Stomach smooth muscle (tissue), 2 donors: ENCODE measurements at regions not wholly inside any gene's neighbourhood (a gene's known extent, or its start where the extent isn't known, plus 50 kb on each side); places are given as distances from the start of the nearest gene placed in this dataset.

ENCODE experiments used
- H3K27ac ChIP-seq: one replicate; pipeline ENCODE4 v1.7.0; 2013; ENCODE audit warnings: mild to moderate bottlenecking, low read length, inconsistent platforms
- H3K27me3 ChIP-seq, 2 donors: one replicate each; pipeline ENCODE4 v1.7.0; 2013; ENCODE audit warnings: low read length in 2 of 2; ENCODE audit not compliant: insufficient read depth in 2 of 2, control insufficient read depth in 1 of 2
- H3K36me3 ChIP-seq, 2 donors: one replicate each; pipeline ENCODE4 v1.7.0; 2013; ENCODE audit warnings: low read length in 2 of 2; ENCODE audit not compliant: control insufficient read depth in 2 of 2, insufficient read depth in 2 of 2
- H3K4me1 ChIP-seq: one replicate; pipeline ENCODE4 v1.7.0; 2013; ENCODE audit warnings: low read length; ENCODE audit not compliant: control insufficient read depth, insufficient read depth
- H3K4me3 ChIP-seq, 2 donors: one replicate each; pipeline ENCODE4 v1.7.0; 2013; ENCODE audit warnings: low read length in 2 of 2
- H3K9ac ChIP-seq, 2 donors: one replicate each; pipeline ENCODE4 v1.7.0; 2013; ENCODE audit warnings: low read length in 2 of 2, mild to moderate bottlenecking in 1 of 2
- H3K9me3 ChIP-seq, 2 donors: one replicate each; pipeline ENCODE4 v1.7.0; 2013; ENCODE audit warnings: low read length in 2 of 2; ENCODE audit not compliant: control insufficient read depth in 2 of 2
- donor health status: healthy.
- donor health status: Pancreatic carcinoma.

DNA sequence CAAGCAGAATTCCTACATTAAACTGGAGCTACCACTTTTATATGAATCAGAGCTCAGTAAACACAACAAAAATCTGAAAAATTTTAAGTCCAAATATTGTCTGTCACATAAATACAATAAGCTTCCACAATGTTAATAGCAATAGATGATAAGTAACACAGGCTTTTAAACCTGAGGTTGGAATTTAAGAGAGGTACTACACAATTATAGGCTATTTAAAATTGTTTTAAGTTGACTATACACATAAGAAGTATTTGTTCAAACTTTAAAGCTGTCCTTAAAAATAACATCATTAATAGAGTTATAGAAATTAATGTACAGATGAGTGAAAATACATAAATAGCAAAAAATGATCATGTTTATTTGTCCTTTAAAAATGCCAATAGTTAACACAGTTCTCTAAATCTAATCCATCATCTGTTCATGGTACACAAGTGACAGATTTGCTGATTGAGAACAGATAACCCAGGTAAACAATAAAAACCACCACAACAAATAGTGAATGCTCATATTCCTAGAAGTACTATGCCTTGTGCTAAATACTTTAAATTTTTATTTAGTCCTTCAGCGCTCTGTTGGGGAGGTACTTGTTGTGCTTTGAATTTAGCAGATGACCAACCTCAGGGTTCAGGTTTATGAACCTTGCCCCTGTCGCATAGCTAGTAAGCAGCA, 382.3 kb upstream of the ID4 start:
- no peaks in the 10 kb centered on the region for H3K27me3 ChIP-seq
- no peaks in the 10 kb centered on the region for H3K9me3 ChIP-seq

DNA sequence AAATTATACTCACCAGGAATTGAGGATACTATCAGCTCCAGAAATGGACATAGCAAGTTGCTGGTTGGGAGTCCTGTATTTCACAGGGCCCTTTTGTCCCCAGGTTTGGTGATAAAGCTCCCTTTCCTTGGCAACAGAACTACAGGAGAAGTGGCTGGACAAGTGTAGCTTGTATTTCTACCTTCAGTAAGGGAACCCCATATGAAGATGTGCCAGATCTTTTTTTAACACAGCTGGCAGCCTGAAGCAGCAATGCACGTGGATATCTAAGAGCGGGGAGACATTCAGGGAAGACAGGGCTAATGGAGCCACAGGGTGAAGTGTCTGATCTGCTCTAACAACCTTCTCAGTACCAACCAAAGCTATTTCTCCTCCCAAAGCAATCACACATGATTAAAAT, 373.9 kb upstream of the ID4 start:
- Histone ChIP-seq H3K27me3 (no peaks in the 10 kb centered on the region), H3K9me3 (no peaks in the 10 kb centered on the region), H3K9ac (no peak overlapping the region), H3K36me3 (no peaks in the 10 kb centered on the region), H3K27ac (no peak overlapping the region), H3K4me1 (no peaks in the 10 kb centered on the region), H3K4me3 (no peak overlapping the region)

More for the DNA sequence above, 382.3 kb upstream of the ID4 start:
- Histone ChIP-seq H3K27ac (no peak overlapping the region), H3K4me3 (no peak overlapping the region), H3K36me3 (no peaks in the 10 kb centered on the region), H3K4me1 (no peaks in the 10 kb centered on the region), H3K9ac (no peak overlapping the region)

DNA sequence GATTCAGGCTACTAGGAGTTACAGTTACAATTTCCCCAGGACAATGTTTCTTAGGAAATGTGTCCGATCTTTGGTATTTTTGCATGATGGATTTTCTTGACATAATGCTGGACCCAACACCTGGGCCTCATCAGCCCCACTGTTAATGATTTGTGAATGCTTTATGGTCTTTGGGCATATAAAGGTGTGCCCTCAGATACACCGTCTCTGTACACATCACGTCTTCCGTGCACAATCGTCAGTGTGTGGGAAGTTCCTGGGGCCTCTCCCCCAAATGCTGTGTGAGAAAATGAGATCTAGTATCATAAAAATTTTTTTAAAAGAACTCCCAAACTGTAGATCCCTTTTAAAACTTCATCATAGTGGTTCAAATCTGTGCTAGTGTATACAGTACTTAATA, 373.2 kb upstream of the ID4 start:
- Histone ChIP-seq H3K36me3 (no peaks in the 10 kb centered on the region), H3K9ac (no peak overlapping the region), H3K9me3 (no peaks in the 10 kb centered on the region), H3K4me3 (no peak overlapping the region), H3K4me1 (no peaks in the 10 kb centered on the region), H3K27me3 (no peaks in the 10 kb centered on the region), H3K27ac (no peak overlapping the region)

DNA sequence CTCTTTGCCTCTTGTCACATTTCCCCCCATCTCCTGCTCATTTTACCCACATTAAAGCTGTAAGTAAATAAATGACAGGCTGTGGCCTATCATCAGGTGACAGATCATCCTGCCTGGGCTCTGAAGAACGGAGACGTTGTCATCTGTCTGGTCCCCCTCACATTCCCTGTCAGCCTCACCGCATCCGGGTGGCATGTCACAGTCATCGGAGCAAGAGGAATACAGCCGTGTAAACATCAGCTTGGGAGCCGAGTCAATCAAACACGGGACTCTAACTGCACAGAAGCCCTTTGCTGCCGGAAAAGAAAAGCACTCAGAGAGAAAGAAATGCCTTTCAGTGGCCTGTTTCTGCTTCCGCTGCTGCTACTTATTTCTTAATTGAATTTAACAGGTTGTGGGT, 371.9 kb upstream of the ID4 start:
- no peak overlapping the region for H3K27ac ChIP-seq

DNA sequence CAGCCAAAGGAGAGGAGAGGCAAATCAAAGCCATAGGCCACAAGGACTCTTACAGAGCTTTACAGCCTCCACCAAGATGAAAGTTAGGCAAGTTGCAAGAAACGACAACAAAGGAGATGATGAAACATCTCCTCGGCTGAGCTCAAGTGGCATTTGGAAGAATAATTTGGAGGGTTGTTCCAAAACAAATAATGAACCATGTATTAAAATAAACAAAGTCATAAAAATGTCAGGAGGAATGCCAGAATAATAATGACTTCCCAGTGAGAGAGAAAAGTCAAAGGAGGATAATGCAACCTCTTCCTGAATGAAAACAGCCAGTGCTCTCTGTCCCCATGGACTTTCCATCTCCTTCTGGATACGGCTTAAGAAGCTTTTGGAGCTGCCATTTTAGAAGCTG, 371.4 kb upstream of the ID4 start:
- no peak overlapping the region for H3K4me3 ChIP-seq
- H3K9me3 ChIP-seq, result no peaks in the 10 kb centered on the region
- H3K9ac ChIP-seq, result no peak overlapping the region
- no peak overlapping the region for H3K27ac ChIP-seq
- H3K27me3 ChIP-seq, result no peaks in the 10 kb centered on the region
- no peaks in the 10 kb centered on the region for H3K4me1 ChIP-seq
- no peaks in the 10 kb centered on the region for H3K36me3 ChIP-seq

More for the DNA sequence above, 371.9 kb upstream of the ID4 start:
- Histone ChIP-seq H3K27me3 (no peaks in the 10 kb centered on the region), H3K4me1 (no peaks in the 10 kb centered on the region), H3K9me3 (no peaks in the 10 kb centered on the region), H3K36me3 (no peaks in the 10 kb centered on the region), H3K9ac (no peak overlapping the region), H3K4me3 (no peak overlapping the region)

DNA sequence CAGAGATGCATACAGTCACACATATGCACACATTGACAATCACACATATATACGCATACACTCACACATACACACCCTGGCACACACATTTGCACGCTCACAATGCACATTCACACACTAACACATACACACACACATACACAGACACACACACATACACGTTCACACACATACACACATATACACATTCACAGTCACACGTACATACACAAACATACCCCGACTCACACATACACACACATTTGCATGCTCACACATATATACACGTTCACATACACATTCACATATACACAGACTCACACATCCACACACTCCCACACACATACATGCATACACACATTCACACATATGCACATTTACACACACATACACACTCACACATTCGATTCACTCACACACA, 366.8 kb upstream of the ID4 start:
- H3K4me3 ChIP-seq, result no peak overlapping the region
- H3K9me3 ChIP-seq, result no peaks in the 10 kb centered on the region
- H3K9ac ChIP-seq, result no peak overlapping the region
- H3K36me3 ChIP-seq, result no peaks in the 10 kb centered on the region
- H3K27ac ChIP-seq, result no peak overlapping the region
- H3K4me1 ChIP-seq, result no peaks in the 10 kb centered on the region
- H3K27me3 ChIP-seq, result no peaks in the 10 kb centered on the region

DNA sequence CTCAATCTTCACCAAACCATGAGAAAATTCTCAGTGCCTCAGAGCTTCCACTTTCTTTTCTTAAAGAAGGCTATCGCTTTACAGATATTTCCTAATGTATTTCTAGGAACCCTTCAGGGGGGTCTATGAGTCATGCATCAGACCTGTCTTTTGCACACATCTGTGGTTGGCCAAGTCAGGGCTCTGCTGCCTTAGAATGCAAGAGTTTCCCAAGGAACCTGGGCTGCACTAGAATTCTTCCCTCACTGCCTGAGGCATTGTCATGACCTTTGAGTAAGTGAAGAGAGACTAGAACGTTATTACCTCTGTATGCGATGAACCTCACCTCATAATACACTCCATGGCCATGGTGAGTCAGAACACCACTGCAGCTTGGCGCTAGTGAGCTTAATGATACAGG, 365.0 kb upstream of the ID4 start:
- no peaks in the 10 kb centered on the region for H3K27me3 ChIP-seq
- H3K27ac ChIP-seq, result no peak overlapping the region
- H3K4me1 ChIP-seq, result no peaks in the 10 kb centered on the region
- H3K9ac ChIP-seq, result no peak overlapping the region
- no peak overlapping the region for H3K4me3 ChIP-seq
- H3K9me3 ChIP-seq, result no peaks in the 10 kb centered on the region
- no peaks in the 10 kb centered on the region for H3K36me3 ChIP-seq

DNA sequence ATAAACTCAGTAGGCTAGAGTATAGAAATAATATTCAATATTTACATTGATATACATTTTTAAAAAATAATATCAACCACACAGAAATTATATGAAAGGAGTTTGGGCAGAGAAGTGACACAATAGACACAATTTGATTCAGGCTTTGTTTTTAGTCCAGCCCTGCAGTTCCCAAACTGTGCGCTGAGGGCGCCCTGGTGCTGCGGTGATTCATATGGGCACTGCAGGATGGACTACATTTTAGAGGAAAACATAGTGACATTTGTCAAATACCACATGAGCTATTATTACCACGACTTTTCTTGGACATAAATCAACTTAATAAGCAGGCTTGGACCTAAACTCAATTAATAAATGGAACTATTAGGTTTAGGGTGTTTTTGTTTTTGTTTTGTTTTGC, 364.3 kb upstream of the ID4 start:
- Histone ChIP-seq H3K4me1 (no peaks in the 10 kb centered on the region), H3K27me3 (no peaks in the 10 kb centered on the region)

DNA sequence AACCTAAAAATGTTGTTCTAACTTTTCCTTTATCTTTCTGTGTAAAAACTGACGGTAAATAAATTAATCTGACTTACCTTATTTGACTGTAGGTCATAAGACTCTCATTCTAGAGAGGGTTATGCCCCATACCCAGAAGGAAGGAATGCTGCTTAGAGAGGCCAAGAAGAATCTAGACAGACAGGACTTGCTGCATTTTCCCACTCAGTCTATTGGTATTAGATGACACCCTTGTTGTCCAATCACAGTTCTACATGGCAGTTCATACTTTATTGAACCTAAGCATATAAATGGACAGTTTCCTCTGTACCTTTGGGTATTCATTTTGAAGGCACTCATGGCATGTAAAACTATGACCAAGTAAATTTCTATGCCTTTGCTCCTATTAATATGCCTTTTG, 359.6 kb upstream of the ID4 start:
- H3K27me3 ChIP-seq, result no peaks in the 10 kb centered on the region
- no peak overlapping the region for H3K27ac ChIP-seq
- H3K9ac ChIP-seq, result no peak overlapping the region
- no peaks in the 10 kb centered on the region for H3K9me3 ChIP-seq
- H3K4me3 ChIP-seq, result no peak overlapping the region
- no peaks in the 10 kb centered on the region for H3K36me3 ChIP-seq
- H3K4me1 ChIP-seq, result no peaks in the 10 kb centered on the region

More for the DNA sequence above, 364.3 kb upstream of the ID4 start:
- Histone ChIP-seq H3K36me3 (no peaks in the 10 kb centered on the region), H3K9ac (no peak overlapping the region), H3K27ac (no peak overlapping the region), H3K9me3 (no peaks in the 10 kb centered on the region), H3K4me3 (no peak overlapping the region)

DNA sequence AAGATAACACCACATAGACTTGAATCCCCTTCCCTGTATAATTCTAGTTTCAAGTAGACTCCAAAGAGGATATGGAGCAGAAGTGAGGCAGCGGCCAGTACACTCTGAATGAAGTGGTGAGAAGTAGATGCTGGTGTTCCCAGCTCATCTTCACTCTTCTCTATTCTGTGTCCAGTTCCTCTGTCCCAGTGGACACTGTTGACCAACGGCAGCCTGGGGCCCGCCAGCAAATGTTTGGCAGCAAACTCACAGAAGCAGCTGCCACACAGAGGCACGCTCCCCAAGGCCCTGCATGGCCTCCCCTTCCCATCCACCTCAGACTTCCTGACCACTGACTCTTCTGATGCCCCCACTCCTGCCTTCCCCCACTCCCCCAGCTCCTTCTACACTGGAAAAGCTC, 358.9 kb upstream of the ID4 start:
- no peak overlapping the region for H3K4me3 ChIP-seq
- no peaks in the 10 kb centered on the region for H3K27me3 ChIP-seq
- no peak overlapping the region for H3K27ac ChIP-seq
- no peaks in the 10 kb centered on the region for H3K9me3 ChIP-seq
- no peaks in the 10 kb centered on the region for H3K4me1 ChIP-seq
- no peak overlapping the region for H3K9ac ChIP-seq
- no peaks in the 10 kb centered on the region for H3K36me3 ChIP-seq

DNA sequence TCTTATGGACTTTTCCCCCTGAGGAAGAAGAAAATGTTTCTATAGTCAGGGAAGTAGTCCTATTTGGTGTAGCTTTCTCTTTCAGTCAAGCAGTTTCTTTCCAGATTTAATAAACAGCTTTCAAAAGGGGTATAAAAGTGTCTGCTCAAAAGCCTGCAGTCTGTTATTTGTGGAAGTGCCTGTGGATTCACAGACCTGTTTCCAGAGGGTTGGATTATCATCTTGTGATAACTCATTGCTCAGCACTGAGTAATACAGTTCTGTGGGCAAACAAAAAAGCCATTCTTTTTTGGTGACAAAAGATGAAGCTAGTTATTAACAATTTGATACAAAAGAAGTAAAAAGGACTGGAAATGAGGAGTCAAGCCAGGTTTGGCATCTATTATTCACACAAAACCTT, 358.2 kb upstream of the ID4 start:
- H3K4me1 ChIP-seq, result no peaks in the 10 kb centered on the region
- H3K9ac ChIP-seq, result no peak overlapping the region
- H3K27ac ChIP-seq, result no peak overlapping the region
- H3K27me3 ChIP-seq, result no peaks in the 10 kb centered on the region
- H3K9me3 ChIP-seq, result no peaks in the 10 kb centered on the region
- H3K4me3 ChIP-seq, result no peak overlapping the region
- H3K36me3 ChIP-seq, result no peaks in the 10 kb centered on the region
